Fibroblast of skin of abdomen (primary cell): ENCODE measurements at regions not wholly inside any gene's neighbourhood (a gene's known extent, or its start where the extent isn't known, plus 50 kb on each side); places are given as distances from the start of the nearest gene placed in this dataset.

Source experiments
- DNase-seq: peaks from one replicate; pipeline ENCODE4 v3.0.0-alpha.2; 2013

DNA sequence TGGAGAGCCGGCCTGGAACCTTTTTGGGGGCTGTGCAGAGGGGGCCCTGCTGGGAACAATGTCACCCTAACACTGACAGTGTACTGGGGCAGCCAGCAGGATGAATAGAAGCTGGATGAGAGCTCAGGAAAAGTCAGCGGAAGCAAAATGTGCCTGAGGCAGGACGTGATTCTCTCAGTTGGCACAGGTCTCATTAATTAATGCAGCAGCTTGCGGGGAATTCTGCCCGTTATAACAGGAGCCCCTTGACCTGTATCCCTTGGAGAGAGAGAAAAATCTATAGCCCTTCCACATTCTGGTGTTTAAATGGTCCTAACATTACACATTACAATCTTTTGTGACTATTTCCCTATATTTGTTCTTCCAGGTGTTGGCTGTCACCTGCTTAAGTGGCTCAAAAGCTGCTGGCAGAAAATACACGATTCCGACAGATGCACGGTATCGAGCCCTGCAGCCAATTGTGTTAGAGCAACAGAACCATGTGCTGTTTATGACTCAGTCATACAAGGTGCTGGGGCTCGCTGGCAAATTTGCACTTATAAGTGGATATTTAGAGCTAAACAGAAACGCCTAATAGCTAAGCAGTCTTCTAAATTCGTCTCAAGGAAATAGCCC lies 854.7 kb downstream of the AACS start:
- no peak for DNase-seq

- no peak for DNase-seq
These were observed 857.1 kb downstream of the AACS start for GRCh38 chr12:125922330-125922729.

DNA sequence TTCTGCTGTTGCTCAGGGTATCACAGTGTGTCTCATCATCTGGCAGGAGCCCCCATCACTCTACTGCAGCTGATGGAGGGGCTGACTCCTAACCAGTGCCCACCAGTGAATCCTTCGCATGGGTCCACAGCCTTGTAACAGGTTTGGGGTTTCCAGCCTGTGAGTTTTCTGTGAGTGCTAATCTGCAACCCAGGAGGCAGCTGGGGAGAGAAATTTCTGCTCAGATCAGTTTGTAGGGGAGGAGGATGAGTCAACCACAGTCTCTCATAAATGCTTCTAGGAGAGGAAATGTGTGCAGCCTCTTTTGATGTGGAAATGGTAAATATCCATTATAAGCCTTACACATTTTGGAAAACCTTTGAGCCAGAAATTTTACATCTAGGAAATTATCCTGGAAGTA lies 871.3 kb downstream of the AACS start:
- DNase-seq, result no peak

GRCh38 chr12:125944446-125944845 lies 879.2 kb downstream of the AACS start:
- DNase-seq, result no peak

DNA sequence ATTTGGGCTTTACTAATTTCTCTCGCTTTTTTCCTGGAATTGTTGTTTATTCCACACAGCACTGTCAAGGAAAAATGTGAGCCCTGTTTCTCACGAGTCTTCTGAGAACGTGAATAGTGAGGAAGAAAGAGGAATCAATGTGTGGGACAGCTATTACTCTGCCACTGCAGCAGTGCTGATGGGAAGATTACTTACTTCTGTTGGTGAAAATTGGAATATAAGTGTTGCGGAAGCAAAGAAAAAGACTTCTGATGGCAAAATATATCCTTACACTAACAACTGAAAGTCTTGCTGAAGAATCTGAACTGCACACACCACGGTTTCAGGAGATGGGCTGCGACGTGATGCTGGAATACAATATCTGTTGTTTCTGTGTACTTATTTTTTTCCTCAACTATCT lies 884.2 kb downstream of the AACS start:
- no peak for DNase-seq

DNA sequence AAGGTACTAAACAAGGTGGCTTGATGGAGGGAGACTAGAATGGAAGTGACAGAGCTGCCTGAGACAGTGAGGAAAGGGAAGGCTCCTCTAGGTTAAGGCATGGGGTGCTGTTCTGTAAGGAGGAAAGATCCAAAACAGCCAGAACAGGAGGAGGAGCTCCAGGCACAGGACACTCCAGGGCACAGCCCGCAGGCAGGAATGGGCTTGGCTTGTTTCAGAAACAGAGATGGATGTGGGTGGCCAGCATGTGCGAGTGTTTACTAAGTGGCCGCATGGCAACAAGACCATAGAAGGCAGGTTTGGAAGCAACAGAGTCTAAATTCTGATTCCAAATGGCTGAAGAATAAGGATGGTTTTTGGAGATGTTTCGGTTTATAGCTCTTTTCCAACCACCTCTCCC lies 889.1 kb downstream of the AACS start:
- DNase-seq, result no peak

- no peak for DNase-seq
These were observed 891.0 kb downstream of the AACS start for GRCh38 chr12:125956186-125956585.

DNA sequence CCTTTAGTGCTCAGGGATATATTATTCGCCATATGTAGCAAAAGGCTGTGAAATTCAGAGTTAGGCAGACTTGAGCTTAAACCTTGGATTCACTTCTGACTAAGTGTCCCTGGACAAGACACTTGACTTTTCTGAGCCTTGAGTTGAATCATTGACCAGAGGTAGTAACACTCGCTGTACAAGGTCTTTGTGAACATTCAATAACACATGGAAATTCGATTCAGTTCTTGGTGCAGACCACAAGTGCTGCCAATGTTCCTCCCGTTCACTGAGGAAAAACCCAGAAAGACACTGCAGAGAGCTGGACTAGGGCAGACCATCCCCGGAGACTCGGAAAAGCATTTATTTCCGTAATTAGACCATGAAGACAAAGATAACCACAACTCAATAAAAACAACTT lies 901.4 kb downstream of the AACS start:
- no peak for DNase-seq

GRCh38 chr12:125968413-125968812 lies 903.2 kb downstream of the AACS start:
- no peak for DNase-seq

GRCh38 chr12:125971981-125972380 lies 906.7 kb downstream of the AACS start:
- DNase-seq, result no peak

DNA sequence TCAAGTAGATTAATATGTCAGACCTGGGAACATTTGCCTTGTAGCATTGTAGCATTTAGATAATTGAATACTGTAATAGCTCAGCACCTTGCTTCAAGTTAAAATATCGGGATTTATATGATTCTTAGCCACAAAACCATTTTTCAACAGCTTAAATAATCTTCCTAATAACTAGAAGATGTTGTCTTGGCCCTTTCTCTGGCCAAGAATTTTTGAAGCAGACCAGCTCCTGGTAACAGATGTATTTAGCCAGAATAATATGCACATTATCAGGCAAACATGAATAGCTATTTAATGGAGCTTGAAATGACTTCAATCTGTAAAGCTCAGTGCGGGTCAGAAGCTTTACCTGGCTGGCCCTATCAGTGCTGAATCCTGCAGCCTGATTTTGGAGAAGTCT lies 913.1 kb downstream of the AACS start:
- DNase-seq, result no peak

DNA sequence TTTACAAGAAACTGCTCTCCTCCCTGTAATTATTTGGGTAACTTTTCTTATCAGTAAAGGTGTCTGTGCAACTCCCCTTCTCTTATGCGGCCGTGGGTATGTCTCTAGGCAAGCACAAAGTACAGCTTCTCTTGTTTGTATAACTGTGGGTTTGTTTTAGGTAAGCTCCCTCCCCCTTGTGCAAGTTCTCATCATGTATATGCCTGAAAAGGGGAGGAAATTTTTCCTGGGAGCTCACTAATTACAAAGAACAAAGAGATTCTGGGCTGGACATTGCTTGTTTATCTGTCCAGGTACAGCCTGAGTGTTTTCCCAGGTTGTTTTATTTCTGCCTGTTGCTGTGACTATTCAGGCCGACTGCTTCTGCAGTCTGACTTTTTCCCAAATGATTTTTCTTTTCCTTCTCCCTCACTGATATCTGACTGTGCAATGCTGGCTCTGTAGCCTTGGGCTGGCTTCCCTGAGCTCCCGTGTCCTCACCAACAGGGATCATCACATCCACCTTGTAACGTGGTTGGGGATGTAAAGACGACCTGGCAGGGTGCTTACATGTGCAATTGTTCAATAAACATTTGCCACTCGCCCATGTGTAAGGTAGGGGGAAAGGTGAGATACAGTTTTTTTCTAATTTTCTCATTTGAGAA lies 916.5 kb downstream of the AACS start:
- no peak for DNase-seq

DNA sequence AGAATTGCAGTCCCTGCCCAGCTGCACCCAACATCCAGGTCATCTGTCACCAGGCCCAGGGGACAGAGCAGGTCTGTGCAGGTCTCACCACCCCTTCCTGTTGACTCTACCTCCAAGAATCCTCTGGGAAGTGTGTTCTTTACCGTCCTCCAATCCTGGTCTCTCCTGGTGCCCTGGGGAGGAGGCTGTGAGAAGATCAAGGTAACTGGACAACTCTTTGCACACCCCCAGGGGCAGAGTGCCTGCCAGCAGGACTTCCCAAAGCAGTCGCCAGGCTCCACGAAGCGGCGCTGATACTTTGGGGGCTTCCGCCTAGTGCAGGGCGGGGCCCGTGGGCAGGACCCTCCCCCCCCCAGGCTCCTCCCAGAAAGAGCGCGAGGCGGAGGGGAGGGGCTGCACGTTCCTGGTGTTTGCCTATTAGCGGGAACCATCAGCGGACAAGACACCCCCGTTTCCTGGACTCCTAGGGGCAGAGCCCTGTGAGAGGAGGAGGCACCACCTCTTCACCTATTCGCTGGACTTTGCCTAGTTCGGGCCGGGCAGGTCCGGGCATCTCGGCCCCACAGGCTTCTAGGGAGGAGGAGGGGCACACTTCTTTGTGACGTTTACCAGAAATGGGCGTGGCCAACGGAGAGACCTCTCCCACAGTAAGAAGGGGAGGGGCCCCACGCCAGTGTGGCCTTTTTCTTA lies 918.0 kb downstream of the AACS start:
- DNase-seq, result no peak

DNA sequence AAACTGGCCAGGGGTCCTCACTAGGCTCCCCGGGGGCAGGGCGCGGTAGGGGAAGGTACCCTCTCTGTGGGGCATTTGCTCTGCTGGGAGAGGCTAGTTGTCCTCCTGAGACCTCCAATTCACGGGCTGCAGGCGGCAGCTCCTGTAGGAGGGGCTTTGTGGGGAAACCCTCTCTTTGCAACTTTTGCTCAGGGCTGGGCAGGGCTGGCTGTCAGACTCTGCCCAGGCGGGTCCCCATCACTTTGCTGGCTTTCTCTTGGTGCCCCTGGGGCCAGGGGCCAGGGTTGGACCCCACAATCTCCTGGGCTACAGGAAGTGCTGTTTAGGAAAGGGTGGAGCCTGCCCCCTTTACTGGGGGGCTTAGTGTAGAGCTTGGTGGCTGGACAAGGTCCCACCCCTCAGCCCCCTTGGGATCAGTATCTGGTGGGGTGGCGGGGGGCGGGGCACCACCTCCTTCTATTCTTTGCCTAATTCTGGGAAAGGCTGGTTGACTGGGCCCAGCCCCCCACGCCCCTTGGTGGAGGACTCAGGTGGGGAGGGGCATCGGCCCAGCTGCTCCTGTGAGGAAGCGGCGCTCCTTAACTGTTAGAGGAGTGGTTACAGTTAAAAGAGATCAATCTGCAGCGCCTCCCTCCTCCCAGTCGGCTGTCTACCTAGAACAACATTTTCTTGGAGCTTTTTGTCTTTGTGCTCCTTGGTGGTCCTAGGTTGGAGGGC lies 918.7 kb downstream of the AACS start:
- DNase-seq, result no peak

GRCh38 chr12:125988545-125988944 lies 923.3 kb downstream of the AACS start:
- DNase-seq, result no peak

DNA sequence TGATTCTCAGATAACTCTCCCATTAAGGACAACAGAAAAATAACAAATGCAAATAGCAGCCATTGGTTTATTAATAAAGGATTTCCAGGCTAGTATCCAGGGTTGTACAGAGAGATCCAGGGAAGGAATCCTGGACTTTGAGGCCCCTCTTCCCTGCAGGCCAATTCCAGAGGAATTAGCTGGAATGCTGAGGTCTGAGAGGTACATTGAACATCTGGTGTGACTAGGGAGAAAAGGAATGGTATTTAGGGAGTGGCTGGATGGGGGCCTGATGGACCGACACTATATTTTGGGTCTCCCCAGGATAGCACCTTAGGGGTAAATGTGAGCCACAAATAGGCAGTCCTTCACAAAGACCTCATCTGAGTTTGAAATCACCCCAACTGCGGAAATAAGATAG lies 924.5 kb downstream of the AACS start:
- DNase-seq, result no peak

DNA sequence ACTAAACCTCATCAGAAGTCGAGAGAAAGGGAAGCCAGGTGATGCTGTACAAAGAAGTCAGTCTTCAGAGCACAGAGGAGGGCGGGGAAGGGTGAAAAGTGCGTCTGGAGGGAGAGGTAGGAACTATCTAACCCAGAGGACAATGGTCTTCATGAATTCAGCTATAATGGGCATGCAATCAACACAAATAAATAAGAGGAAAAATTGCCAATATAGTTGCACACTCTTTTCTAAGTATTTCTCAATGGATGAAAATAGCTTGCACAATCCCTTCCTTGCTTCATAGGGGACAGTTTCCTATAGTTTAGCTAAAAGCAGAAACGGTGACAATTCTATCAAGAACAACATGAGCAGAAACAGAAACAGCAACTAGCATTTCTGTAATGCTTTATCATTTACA lies 931.2 kb downstream of the AACS start:
- DNase-seq, result no peak

DNA sequence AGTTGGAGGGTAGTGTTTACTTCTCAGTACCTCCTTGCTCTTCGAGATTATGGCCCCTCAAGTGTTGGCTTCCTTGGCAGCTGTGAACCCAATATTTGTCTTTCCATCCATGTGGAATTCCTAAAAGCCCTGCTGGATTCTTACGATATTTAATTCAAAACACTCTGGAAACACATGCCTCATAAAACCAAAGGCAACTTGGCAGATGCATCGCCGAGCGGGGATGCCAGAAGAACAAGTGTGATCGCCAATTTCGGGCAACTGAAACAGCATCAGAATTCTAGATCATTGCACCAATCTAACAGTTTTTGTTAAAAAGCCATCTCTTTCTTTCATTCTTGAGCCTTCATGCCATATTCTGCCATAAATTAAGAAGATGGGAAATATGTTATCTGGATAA lies 934.4 kb downstream of the AACS start:
- DNase-seq, result no peak

- no peak for DNase-seq
These were observed 954.1 kb downstream of the AACS start for GRCh38 chr12:126019385-126019784.

- no peak for DNase-seq
These were observed 956.4 kb downstream of the AACS start for GRCh38 chr12:126021675-126022074.

DNA sequence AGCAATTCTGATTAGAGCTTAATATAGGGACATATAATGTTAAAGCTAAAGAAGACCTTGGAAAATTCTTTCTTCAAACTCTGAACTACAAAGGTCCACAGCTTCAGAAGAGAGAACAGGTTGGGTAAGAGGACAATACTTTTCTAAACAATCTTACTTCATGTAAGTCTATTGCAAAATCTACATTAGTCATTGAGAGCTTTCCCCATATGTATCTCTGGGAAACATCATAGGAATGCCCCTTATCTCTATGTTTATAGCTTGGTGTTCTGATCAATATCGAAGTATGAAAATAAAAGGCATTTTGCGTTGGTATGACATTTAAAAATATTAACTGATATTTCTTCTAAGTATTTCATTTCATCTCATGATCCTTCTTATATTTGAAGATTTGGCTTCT lies 962.6 kb downstream of the AACS start:
- no peak for DNase-seq

GRCh38 chr12:126030573-126030972 lies 965.3 kb downstream of the AACS start:
- DNase-seq, result no peak

DNA sequence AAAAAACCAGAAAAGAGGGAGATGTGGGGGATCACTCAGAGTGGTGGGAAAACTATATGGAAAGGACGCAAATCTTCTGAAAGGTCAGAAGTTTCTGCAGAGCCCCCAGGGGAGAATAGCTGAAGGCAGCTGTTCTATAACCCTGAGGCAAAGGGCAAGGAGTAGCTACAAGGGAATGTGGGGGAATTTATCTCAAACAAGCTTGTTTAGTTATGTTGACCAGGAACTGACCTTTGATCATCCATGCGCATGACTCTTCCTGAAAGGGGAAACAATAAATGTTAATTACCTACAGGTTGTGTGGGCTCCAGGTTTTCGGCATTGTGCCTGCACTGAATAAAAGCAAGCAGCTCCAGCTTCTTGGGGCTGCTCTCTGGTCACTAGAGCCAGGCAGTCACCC lies 968.5 kb downstream of the AACS start:
- DNase-seq, result no peak

DNA sequence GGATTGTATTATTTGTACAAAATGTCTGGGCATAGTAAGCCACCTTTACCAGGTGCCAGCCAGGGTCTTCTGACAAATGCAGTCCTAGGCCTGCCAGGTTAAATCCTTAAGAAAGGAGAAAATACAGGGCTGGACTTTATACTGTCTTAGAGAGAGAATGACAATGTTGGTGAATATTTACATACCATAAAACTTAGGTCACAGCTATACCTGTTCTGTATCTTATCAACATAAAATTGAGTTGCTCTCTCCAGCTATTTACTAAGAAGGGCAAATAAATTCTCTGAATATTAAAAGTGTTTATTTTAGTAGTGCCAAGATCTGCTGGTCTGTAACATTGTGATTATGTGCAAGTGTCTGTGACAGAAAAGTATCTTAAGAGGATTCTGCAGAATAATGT lies 971.1 kb downstream of the AACS start:
- DNase-seq, result no peak
